HuH-7.5 (cell line): ENCODE measurements at regions not wholly inside any gene's neighbourhood (a gene's known extent, or its start where the extent isn't known, plus 50 kb on each side); places are given as distances from the start of the nearest gene placed in this dataset.
"Not testable (repeated sequence)": the region's sequence is repeated elsewhere in the genome, so short reads cannot be mapped to it uniquely, and the experiment has no call there.

ENCODE experiments used
- DNase-seq: peaks from one replicate; pipeline ENCODE4 v3.0.0; 2011; ENCODE audit warnings: low spot score

DNA sequence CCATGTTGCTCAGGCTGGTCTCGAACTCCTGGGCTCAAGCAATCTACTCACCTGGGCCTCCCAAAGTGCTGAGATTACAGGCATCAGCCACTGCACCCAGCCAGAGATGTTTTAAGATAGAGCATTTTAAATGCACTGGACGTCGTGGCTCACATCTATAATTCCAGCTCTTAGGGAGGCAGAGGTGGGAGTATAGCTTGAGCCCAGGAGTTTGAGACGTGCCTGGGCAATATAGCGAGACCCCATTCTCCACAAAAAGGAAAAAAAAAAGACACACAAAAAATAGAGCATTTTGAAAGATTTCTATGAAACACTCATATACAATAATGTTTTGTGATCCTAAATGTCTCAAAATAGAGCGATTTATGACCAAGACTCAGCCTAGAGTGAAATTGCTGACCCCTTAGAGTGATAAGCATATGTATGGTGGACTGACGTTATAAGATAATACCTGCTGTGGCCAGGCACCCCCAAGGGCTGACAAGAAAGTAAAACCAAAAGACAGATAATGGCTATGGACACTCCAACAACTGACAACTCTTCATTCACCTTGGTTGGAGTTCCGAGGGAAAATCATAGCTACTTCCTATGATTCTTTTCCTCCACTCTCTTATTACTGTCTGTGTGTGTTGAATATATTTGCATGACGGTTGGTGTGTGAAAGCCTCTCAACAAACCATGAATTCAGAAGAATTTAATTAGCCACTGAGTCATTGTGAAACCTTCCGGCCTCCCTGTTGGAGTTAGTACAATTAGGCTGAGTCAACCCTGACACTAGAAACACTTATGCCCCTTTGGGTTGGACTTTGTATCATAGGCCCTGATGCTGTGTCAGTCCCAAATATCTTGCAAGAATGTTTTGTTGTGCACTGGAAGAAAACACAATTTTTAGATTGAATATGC lies 526.5 kb upstream of the NUDT12 start:
- no peak for DNase-seq

- DNase-seq = no peak
These were observed 522.3 kb upstream of the NUDT12 start for GRCh38 chr5:104084896-104085295.

DNA sequence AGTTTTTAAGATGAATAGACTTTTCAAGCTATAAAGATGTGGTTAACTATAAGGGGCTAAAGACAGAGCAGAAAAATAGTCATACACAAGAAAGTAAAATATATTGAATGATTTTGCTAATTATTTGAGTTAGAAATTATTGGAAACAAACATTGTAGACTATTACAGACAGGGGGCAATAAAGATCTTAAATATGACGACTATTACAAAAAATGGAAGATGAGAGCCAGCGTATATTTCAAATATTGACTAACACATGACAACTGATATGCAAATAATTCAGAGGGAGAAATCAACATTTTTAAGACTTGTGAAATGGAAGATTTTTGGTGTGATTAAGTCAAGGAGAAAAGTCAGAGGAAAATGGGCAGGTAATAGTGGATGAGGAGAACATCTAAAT lies 520.2 kb upstream of the NUDT12 start:
- no peak for DNase-seq

GRCh38 chr5:104081232-104081631 lies 518.6 kb upstream of the NUDT12 start:
- DNase-seq = no peak

DNA sequence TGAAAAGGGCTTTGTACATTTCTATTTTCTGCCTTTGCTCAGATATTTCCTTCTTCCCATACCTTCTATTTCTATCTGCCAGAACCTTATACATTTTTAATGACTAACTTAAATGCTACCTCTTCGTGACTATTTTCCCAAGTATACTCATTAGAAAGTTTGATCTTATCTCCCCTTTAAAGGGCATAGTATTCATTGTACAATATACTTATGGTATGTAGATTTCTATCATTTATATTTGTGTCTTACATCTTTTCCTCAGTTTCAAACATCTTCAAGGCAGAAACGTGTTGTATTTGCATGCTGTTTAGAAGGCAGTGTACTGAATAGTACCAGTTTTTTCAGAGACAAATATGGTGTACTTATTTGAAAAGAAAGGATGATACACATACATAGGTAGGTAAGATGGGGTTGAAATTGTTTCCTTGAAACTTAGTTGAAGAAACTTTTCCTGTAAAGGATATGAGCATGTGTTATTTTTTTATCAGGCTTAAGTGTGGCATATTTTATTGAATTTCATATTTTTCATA lies 518.1 kb upstream of the NUDT12 start:
- no peak for DNase-seq

GRCh38 chr5:104079861-104080645 lies 517.5 kb upstream of the NUDT12 start:
- not testable (repeated sequence) for DNase-seq

DNA sequence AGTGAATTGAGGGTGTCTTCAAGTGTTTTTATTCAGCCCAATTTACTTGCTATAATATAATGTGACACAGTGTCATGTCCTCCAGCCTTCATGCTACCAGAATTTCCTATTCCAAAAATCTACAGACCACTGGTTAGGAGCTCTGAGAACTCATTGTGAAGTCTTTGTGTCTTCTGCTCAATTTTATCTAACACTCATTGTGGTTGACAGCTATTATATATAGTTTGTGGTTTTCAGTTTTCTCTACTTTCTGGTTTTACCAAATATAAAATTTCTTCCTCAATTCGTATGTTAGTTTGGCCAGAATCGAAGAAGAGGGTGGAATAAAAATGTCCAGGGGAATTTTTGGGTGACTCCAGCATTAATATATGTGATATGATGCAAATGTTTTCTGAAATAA lies 509.3 kb upstream of the NUDT12 start:
- no peak for DNase-seq

DNA sequence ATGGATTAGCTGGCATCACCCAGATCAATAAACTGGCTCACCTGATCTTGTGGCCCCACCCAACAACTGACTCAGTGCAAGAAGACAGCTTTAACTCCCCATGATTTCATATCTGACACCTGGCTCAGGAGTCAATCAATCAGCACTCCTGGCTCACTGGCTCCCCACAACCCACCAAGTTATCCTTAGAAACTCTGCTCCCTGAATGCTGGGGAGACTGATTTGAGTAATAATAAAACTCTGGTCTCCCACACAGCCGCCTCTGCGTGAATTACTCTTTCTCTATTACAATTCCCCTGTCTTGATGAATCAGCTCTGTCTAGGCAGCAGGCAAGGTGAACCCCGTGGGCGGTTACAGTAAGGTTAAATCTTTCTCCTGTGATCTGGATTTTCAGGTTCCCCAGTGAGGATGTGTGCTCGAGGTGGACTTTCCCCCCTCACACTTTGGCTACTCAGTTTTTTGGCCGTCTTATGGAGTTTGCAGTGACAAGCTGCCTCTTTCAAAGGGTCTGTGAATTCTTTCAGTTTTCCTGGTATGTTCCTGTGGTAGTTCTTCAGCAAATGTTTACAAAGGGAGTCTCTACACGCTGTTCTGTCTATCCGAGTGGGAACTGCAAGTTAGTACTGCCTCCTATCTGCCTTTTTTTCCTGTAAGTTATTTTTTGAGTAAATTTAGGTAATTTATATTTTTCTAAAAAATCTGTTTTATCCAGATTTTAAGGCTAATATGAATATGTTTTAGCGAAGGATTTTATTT lies 500.2 kb upstream of the NUDT12 start:
- DNase-seq = no peak

DNA sequence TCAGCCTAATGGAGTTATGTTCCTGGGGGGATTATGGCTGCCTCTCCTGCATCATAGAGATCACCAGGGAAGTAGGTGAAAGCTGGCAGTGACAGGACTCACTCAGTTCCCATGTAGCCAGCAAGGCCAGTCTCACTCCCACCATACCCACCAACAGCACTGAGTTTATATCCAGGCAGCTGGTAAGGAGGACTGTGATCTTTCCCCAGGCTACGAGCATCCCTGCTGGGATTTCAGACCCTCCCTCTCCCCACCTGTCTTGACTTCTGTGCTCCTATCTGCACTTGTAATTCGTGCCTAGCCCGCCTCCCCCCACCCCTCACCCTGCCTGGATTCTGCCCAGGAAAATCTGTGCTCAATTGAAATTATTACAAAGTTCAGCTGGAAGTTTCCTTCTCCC lies 499.1 kb upstream of the NUDT12 start:
- no peak for DNase-seq

DNA sequence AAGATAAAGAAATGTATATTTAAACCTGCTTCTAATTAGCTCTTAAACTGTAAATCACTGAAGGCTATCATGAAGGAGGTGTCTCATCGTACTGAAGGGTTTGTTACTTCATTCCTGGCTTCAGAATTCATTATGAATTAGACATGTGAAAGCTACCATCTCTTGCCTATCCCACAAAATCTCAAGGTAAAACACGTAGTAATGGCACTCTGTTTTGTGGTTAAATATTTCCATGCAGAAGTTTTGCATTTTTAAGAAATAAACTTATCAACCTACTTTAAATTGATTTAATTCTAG lies 490.7 kb upstream of the NUDT12 start:
- DNase-seq = no peak

GRCh38 chr5:104052558-104053352 lies 490.2 kb upstream of the NUDT12 start:
- DNase-seq = no peak

- no peak for DNase-seq
These were observed 487.8 kb upstream of the NUDT12 start for GRCh38 chr5:104050436-104050835.

- no peak for DNase-seq
These were observed 487.2 kb upstream of the NUDT12 start for GRCh38 chr5:104049752-104050151.

- no peak for DNase-seq
These were observed 485.6 kb upstream of the NUDT12 start for GRCh38 chr5:104048231-104048630.

GRCh38 chr5:104045987-104046386 lies 483.4 kb upstream of the NUDT12 start:
- DNase-seq = no peak

DNA sequence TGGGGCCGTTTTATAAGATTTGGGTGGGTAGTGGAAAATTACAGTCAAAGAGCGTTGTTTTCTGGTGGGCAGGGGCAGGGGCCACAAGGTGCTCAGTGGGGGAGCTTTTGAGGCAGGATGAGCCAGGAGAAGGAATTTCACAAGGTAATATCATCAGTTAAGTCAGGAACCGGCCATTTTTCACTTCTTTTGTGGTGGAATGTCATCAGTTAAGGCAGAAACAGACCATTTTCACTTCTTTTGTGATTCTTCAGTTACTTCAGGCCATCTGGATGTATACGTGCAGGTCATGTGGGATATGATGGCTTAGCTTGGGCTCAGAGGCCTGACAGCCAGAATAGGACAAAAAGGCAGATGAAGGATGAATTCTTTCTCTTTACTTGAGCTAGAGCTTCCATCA lies 477.3 kb upstream of the NUDT12 start:
- not testable (repeated sequence) for DNase-seq

- DNase-seq = not testable (repeated sequence)
These were observed 474.5 kb upstream of the NUDT12 start for GRCh38 chr5:104037136-104037535.

DNA sequence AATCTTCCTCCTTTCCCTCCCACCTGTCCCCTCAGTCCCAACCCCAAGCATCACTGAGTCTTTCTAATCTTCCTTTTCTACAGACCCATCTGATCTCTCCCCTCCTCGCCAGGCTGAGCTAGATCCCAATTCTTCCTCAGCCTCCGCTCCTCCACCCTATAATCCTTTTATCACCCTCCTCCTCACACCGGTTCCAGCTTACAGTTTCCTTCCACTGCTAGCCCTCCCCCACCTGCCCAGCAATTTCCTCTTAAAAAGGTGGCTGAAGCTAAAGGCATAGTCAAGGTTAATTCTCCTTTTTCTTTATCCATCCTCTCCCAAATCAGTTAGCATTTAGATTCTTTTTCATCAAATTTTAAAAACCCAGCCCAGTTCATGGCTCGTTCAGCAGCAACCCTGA lies 470.6 kb upstream of the NUDT12 start:
- not testable (repeated sequence) for DNase-seq

- DNase-seq = no peak
These were observed 461.9 kb upstream of the NUDT12 start for GRCh38 chr5:104024538-104024937.

- DNase-seq = no peak
These were observed 461.1 kb upstream of the NUDT12 start for GRCh38 chr5:104023739-104024138.

DNA sequence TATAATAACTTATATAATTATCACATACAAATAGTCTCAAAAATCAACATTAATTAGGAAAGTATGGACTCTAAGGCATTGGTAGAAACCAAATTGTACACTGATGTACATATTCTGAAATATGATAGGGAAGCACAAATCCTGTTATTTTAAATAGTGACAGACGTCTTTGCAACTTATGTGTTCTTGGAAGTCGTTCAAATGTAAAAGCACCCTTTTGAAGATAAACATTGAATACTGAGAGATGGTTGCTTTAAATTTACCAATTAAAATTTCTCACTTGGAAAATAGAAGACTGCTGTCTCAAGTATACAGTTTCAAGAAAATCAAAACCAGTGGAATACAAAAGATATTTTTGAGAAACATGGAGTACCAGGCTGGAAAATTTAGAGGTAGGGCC lies 457.4 kb upstream of the NUDT12 start:
- DNase-seq = no peak

- DNase-seq = no peak
These were observed 455.7 kb upstream of the NUDT12 start for GRCh38 chr5:104018299-104018698.
